Keratinocyte (primary cell): ENCODE measurements at regions not wholly inside any gene's neighbourhood (a gene's known extent, or its start where the extent isn't known, plus 50 kb on each side); places are given as distances from the start of the nearest gene placed in this dataset.

Source experiments
- CTCF ChIP-seq, 3 experiments: IDR thresholded peaks in 1 of 3; conservative IDR thresholded peaks in 1 of 3; optimal IDR thresholded peaks in 1 of 3; 2 replicates in 2 of 3; 3 replicates in 1 of 3; pipeline versions ENCODE3 to v1.5.1; 2011; ENCODE audit warnings: low read length in 3 of 3, mild to moderate bottlenecking in 3 of 3, moderate library complexity in 2 of 3, control low read depth in 1 of 3, inconsistent platforms in 1 of 3; ENCODE audit not compliant: insufficient read depth in 2 of 3; ENCODE audit errors: extremely low read depth in 1 of 3
- EZH2 ChIP-seq: IDR thresholded peaks from one replicate; pipeline ENCODE4 v1.6.1; 2012; ENCODE audit warnings: inconsistent platforms, mild to moderate bottlenecking, low read length, moderate library complexity

GRCh38 chr2:95761556-95761955, 169.8 kb downstream of the TRIM43 start:
- no peak for TF ChIP-seq CTCF (optimal IDR thresholded peaks at IDR 0.05 in 1 of 3, IDR thresholded peaks at IDR 0.05 in 1 of 3, conservative IDR thresholded peaks at IDR 0.05 in 1 of 3; ENCODE audit: extremely low read depth in 1 of 3, insufficient read depth in 2 of 3, low read length in 3 of 3)
- TF ChIP-seq EZH2 = no peak
